ENCODE measurements at regions not wholly inside any gene's neighbourhood (a gene's known extent, or its start where the extent isn't known, plus 50 kb on each side); places are given as distances from the start of the nearest gene placed in this dataset.

GRCh38 chr10:65628493-65629139, 1297.2 kb upstream of the LRRTM3 start:
- TF ChIP-seq CTCF (IDR thresholded peaks at IDR 0.05; ENCODE audit: low read length) (no peak), EZH2phosphoT487 (IDR thresholded peaks at IDR 0.05; ENCODE audit: low read length) (no peak)

Measured in MM.1S (cell line).